Osteocyte (in vitro differentiated cells): ENCODE measurements at regions not wholly inside any gene's neighbourhood (a gene's known extent, or its start where the extent isn't known, plus 50 kb on each side); places are given as distances from the start of the nearest gene placed in this dataset.

Experiments used
- DNase-seq: peaks from one replicate; pipeline ENCODE4 v3.0.0; 2021; ENCODE audit warnings: mixed read lengths; ENCODE audit not compliant: unreplicated experiment; ENCODE audit errors: extremely low spot score
- H3K27ac Mint-ChIP-seq: one replicate; pipeline ENCODE4 v1.8.0; 2021; ENCODE audit warnings: mild to moderate bottlenecking, mixed read lengths; ENCODE audit not compliant: unreplicated experiment
- H3K27me3 Mint-ChIP-seq: one replicate; pipeline ENCODE4 v1.8.0; 2021; ENCODE audit warnings: mixed read lengths; ENCODE audit not compliant: unreplicated experiment
- H3K36me3 Mint-ChIP-seq: one replicate; pipeline ENCODE4 v1.8.0; 2021; ENCODE audit warnings: mixed read lengths; ENCODE audit not compliant: unreplicated experiment
- H3K4me1 Mint-ChIP-seq: one replicate; pipeline ENCODE4 v1.8.0; 2021; ENCODE audit warnings: mixed read lengths; ENCODE audit not compliant: unreplicated experiment
- H3K4me3 Mint-ChIP-seq: one replicate; pipeline ENCODE4 v1.8.0; 2021; ENCODE audit warnings: mild to moderate bottlenecking, moderate library complexity, mixed read lengths; ENCODE audit not compliant: unreplicated experiment
- H3K9me3 Mint-ChIP-seq: one replicate; pipeline ENCODE4 v1.8.0; 2021; ENCODE audit warnings: mixed read lengths; ENCODE audit not compliant: unreplicated experiment
- TF ChIP-seq, protein P1 (sequence below): fragments of 200-600 bp; sonication (generic); IDR thresholded peaks from 2 replicates; pipeline ENCODE4 v1.5.0; 2021; ENCODE audit warnings: antibody characterized with exemption, mild to moderate bottlenecking, moderate library complexity

DNA sequence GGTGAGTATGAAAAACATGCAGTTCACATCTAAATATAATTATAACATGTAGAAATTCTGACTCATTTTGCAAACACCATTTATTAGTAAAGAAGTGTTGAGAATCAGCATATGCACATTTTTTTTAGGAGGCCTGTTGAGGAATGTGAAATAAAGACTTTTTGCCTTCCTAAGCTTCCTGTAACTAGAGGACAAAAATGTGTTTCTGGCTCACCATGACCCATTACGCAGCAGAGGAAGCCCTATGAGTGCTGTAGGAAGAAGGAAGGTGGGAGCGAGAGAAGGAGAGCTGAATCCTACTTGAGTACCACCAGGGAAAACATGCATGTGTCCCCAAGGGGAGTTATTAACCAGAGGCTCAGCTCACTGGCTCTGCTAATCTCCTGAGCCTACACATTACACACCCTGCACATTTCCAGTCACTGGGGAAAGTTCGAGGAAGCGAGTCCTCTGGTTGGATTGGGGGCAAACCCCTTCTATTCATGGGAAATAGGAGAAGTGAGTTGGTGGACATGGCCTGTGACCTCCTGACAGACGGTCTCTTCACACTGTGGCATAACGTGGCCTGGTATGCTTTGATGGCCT lies 540.5 kb upstream of the JAG1 start:
- peaks cover 73% of the 10 kb centered on the region for H3K4me1 Mint-ChIP-seq
- no peak overlapping the region for H3K4me3 Mint-ChIP-seq
- no peaks in the 10 kb centered on the region for H3K27me3 Mint-ChIP-seq
- no peak for DNase-seq
- H3K36me3 Mint-ChIP-seq = no peaks in the 10 kb centered on the region
- peak overlapping the region; percentile 91 for H3K27ac Mint-ChIP-seq
- no peaks in the 10 kb centered on the region for H3K9me3 Mint-ChIP-seq
- TF ChIP-seq, protein P1, sequence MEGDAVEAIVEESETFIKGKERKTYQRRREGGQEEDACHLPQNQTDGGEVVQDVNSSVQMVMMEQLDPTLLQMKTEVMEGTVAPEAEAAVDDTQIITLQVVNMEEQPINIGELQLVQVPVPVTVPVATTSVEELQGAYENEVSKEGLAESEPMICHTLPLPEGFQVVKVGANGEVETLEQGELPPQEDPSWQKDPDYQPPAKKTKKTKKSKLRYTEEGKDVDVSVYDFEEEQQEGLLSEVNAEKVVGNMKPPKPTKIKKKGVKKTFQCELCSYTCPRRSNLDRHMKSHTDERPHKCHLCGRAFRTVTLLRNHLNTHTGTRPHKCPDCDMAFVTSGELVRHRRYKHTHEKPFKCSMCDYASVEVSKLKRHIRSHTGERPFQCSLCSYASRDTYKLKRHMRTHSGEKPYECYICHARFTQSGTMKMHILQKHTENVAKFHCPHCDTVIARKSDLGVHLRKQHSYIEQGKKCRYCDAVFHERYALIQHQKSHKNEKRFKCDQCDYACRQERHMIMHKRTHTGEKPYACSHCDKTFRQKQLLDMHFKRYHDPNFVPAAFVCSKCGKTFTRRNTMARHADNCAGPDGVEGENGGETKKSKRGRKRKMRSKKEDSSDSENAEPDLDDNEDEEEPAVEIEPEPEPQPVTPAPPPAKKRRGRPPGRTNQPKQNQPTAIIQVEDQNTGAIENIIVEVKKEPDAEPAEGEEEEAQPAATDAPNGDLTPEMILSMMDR = no peak

DNA sequence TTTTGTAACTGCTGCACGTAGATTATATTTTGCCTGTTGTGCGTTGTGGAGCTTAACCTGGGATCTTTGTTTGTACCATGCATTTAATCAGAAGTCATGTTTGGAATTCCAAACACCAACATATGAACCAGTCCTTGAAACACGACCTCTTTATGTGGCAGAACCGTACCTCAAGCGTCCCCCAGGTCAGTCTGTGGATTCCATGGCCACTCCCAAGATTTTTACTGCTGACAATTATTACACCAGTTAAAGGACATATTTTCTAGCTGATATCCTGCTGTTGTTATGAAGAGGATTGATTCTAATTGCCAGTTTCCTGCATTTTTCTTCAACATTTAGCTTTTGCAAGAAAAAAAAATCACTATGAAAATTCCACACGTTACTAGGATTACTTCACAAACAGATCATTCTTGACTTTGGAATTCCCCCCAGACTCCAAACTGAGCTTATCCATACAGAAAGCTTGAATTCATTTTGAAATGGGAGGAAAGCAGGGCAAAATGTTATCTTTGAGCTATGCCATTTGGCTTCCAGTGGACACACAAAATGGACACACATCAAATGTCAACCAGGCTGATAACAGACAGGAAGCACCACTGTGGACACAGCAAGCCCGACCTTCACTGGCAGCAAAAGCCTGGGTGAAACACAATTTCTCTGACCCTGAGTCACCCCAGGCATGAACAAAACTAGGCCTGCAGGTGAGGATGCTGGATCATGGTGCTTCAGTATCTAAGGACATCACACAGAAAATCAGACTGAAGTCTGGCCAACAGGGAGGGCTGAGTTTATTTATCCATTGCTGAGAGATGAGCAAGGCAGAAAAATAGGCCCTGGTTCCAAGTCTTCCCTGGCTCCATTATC lies 542.9 kb upstream of the JAG1 start:
- DNase-seq = no peak
- H3K27ac Mint-ChIP-seq = peak overlapping the region; percentile 84
- peaks cover 70% of the 10 kb centered on the region for H3K4me1 Mint-ChIP-seq
- no peaks in the 10 kb centered on the region for H3K9me3 Mint-ChIP-seq
- H3K36me3 Mint-ChIP-seq = no peaks in the 10 kb centered on the region
- TF ChIP-seq, protein P1 = no peak
- H3K27me3 Mint-ChIP-seq = no peaks in the 10 kb centered on the region
- H3K4me3 Mint-ChIP-seq = peak overlapping the region; percentile 7

DNA sequence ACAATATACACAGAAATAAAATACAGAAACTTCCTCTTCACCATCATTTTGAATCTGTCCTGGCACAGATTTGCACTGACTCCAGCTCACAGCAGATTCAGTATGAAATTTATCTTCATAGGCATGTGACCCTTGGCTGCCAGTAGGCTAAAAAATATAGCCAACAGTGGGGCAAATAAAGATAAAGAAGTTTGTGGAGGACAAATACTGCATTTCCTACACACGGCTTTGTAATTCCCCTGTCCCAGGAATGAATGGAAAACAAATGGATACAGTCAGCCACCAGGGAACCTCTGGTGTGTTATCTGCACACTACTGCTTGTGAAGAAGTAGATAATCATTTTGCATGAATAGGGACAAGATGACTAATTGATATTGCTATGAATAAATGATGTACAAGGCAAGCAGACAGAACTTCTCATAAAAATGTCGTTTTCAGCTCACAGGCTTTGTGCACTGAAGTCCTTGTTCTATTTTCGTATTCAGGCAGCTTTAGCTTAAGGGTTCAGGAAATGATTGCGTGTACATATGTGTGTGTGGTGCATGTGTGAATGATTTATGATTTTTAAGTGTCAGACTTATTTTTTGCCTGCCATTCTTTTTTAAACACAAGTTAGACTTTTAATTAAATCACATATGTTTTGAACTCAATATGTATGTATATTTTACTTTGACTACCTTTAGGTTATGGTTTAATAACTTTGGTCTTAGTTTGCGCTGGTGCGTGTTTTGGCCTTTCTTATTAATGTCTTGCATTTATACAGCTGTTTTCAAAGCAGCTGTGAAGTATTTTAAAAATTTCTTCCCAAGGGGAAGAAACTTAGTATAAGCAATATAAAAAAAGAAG lies 543.8 kb upstream of the JAG1 start:
- H3K4me1 Mint-ChIP-seq = peaks cover 71% of the 10 kb centered on the region
- DNase-seq = no peak

DNA sequence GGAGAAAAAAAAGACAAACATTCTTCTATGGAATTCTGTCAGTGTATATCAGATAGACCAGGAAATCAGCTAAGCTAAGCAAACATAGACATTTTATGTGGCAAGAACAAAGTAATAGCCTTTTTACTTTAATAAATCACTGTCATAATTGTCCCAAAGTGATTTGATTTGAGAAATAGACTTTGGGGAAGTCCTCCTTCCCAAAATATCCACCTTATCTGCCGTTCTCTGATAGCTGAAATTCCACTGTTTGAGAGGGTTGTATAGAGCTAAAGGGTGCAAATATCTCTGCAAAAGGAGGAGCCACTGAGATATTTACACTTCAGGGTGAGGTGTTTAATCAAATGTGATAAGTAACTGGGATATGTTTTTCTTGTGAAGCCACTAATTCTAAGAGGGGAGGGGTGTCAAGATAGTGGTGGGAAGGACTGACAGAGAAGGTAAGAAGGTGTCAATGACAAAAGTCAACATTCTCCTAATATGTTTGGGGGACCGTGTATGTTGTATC lies 544.4 kb upstream of the JAG1 start:
- H3K36me3 Mint-ChIP-seq = no peaks in the 10 kb centered on the region
- peak overlapping the region; percentile 84 for H3K27ac Mint-ChIP-seq
- no peaks in the 10 kb centered on the region for H3K9me3 Mint-ChIP-seq
- DNase-seq = no peak
- no peaks in the 10 kb centered on the region for H3K27me3 Mint-ChIP-seq
- peaks cover 71% of the 10 kb centered on the region for H3K4me1 Mint-ChIP-seq
- TF ChIP-seq, protein P1 = no peak
- H3K4me3 Mint-ChIP-seq = no peak overlapping the region

More for the DNA sequence above, 543.8 kb upstream of the JAG1 start:
- peak overlapping the region; percentile 12 for H3K4me3 Mint-ChIP-seq
- H3K27ac Mint-ChIP-seq = peak overlapping the region; percentile 84
- no peaks in the 10 kb centered on the region for H3K27me3 Mint-ChIP-seq
- no peaks in the 10 kb centered on the region for H3K36me3 Mint-ChIP-seq
- H3K9me3 Mint-ChIP-seq = no peaks in the 10 kb centered on the region
- TF ChIP-seq, protein P1 = no peak
